GM12872 (cell line): ENCODE measurements at regions not wholly inside any gene's neighbourhood (a gene's known extent, or its start where the extent isn't known, plus 50 kb on each side); places are given as distances from the start of the nearest gene placed in this dataset.

ENCODE experiments used
- TF ChIP-seq, protein P1 (sequence below): IDR thresholded peaks from 3 replicates; pipeline ENCODE4 v1.5.1; 2011; ENCODE audit warnings: low read depth, mild to moderate bottlenecking, low read length, moderate library complexity; ENCODE audit not compliant: insufficient read depth

GRCh38 chr2:223457301-223457700 lies 144.9 kb downstream of the SCG2 start:
- TF ChIP-seq, protein P1, sequence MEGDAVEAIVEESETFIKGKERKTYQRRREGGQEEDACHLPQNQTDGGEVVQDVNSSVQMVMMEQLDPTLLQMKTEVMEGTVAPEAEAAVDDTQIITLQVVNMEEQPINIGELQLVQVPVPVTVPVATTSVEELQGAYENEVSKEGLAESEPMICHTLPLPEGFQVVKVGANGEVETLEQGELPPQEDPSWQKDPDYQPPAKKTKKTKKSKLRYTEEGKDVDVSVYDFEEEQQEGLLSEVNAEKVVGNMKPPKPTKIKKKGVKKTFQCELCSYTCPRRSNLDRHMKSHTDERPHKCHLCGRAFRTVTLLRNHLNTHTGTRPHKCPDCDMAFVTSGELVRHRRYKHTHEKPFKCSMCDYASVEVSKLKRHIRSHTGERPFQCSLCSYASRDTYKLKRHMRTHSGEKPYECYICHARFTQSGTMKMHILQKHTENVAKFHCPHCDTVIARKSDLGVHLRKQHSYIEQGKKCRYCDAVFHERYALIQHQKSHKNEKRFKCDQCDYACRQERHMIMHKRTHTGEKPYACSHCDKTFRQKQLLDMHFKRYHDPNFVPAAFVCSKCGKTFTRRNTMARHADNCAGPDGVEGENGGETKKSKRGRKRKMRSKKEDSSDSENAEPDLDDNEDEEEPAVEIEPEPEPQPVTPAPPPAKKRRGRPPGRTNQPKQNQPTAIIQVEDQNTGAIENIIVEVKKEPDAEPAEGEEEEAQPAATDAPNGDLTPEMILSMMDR = no peak

- TF ChIP-seq, protein P1 = no peak
These were observed 142.7 kb downstream of the SCG2 start for GRCh38 chr2:223459328-223459939.

DNA sequence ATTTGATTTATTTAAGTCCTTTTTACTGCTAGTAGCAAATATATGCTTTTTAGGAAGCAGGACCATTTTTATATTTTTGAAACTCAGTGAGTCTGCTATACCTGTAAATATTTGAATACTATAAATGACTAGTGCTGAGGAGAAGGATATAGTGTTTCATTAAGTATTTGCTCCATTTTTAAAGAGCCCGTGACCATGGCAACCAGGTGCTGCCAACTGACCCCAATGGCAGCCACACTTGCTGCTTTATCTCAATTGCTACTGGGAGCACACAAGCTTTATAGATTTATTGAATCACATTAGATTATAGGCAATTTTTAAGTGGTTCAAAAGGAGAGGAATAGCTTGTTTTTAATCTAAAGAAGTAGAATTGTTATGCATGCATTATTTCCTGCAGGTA lies 142.0 kb downstream of the SCG2 start:
- TF ChIP-seq, protein P1 = no peak

- TF ChIP-seq, protein P1 = no peak
These were observed 141.4 kb downstream of the SCG2 start for GRCh38 chr2:223460774-223461211.

- TF ChIP-seq, protein P1 = no peak
These were observed 138.1 kb downstream of the SCG2 start for GRCh38 chr2:223464071-223464470.

- TF ChIP-seq, protein P1 = no peak
These were observed 136.4 kb downstream of the SCG2 start for GRCh38 chr2:223465793-223466192.

DNA sequence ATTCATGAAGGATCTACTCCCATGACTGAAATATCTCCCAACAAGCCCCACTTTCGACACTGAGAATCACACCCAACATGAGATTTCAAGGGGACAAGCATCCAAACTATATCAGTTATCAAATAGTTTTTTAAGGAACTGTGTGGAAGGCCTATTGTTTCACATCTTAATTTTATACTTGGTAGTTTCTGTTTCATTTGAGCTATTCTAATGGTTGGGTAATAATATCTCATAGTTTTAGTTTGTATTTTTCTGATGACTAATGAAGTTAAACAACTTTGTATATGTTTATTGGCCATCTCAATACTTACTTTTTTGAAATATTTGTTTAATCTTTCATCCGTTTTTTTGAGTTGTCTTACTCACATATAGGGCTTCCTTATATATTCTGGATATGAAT lies 135.0 kb downstream of the SCG2 start:
- TF ChIP-seq, protein P1 = no peak
